MM.1S (cell line): ENCODE measurements at regions not wholly inside any gene's neighbourhood (a gene's known extent, or its start where the extent isn't known, plus 50 kb on each side); places are given as distances from the start of the nearest gene placed in this dataset.

Experiments
- CTCF ChIP-seq: fragments of 300-600 bp; sonication (generic); IDR thresholded peaks from 2 replicates; pipeline ENCODE4 v1.5.1; 2016; ENCODE audit warnings: antibody characterized with exemption, low read length, mixed read lengths
- EZH2 ChIP-seq: fragments of 300-600 bp; sonication (generic); optimal IDR thresholded peaks from 2 replicates; pipeline ENCODE3; 2017; ENCODE audit warnings: low read depth, mild to moderate bottlenecking, antibody characterized with exemption, low read length, mixed read lengths

- TF ChIP-seq CTCF: no peak
- TF ChIP-seq EZH2: no peak
These were observed 671.6 kb downstream of the IQCM start for GRCh38 chr4:149144060-149144459.
